SH-SY5Y (cell line): ENCODE measurements at regions not wholly inside any gene's neighbourhood (a gene's known extent, or its start where the extent isn't known, plus 50 kb on each side); places are given as distances from the start of the nearest gene placed in this dataset.

ENCODE experiments used
- GATA2 ChIP-seq: IDR thresholded peaks from 2 replicates; pipeline ENCODE4 v1.6.1; 2011; ENCODE audit warnings: mild to moderate bottlenecking, low read depth, low read length
- GATA3 ChIP-seq: IDR thresholded peaks from 2 replicates; pipeline ENCODE4 v1.6.1; 2011; ENCODE audit warnings: low read depth, mild to moderate bottlenecking, low read length, moderate library complexity

GRCh38 chr12:18828483-18828882, 90.6 kb downstream of the CAPZA3 start:
- TF ChIP-seq GATA3 (no peak), GATA2 (no peak)
